Iris pigment epithelial cell (primary cell): ENCODE measurements at regions not wholly inside any gene's neighbourhood (a gene's known extent, or its start where the extent isn't known, plus 50 kb on each side); places are given as distances from the start of the nearest gene placed in this dataset.
A peak's percentile ranks its signal among the peaks of the same experiment; 100 is the strongest.

Source experiments
- DNase-seq: peaks from one replicate; pipeline ENCODE4 v3.0.0-alpha.2; 2011; ENCODE audit warnings: low read depth

- no peak for DNase-seq
Observed at GRCh38 chr6:164152611-164153010, 738.1 kb downstream of the QKI start.

- DNase-seq: no peak
Observed at GRCh38 chr6:164151161-164152120, 736.9 kb downstream of the QKI start.

GRCh38 chr6:164150232-164150631 lies 735.7 kb downstream of the QKI start:
- DNase-seq: no peak

- DNase-seq: no peak
Observed at GRCh38 chr6:164148788-164149187, 734.3 kb downstream of the QKI start.

GRCh38 chr6:164144316-164144715 lies 729.8 kb downstream of the QKI start:
- no peak for DNase-seq

- no peak for DNase-seq
Observed at GRCh38 chr6:164142322-164142721, 727.8 kb downstream of the QKI start.

GRCh38 chr6:164135511-164136132 lies 721.1 kb downstream of the QKI start:
- DNase-seq: no peak

- DNase-seq: peak; percentile 32
Observed at GRCh38 chr6:164133095-164133494, 718.6 kb downstream of the QKI start.

- no peak for DNase-seq
Observed at GRCh38 chr6:164130585-164130984, 716.1 kb downstream of the QKI start.

GRCh38 chr6:164130151-164130550 lies 715.6 kb downstream of the QKI start:
- no peak for DNase-seq

- DNase-seq: no peak
Observed at GRCh38 chr6:164129218-164129617, 714.7 kb downstream of the QKI start.

GRCh38 chr6:164128101-164128500 lies 713.6 kb downstream of the QKI start:
- DNase-seq: no peak

- DNase-seq: no peak
Observed at GRCh38 chr6:164124986-164125385, 710.5 kb downstream of the QKI start.

- no peak for DNase-seq
Observed at GRCh38 chr6:164124473-164124872, 710.0 kb downstream of the QKI start.

GRCh38 chr6:164122109-164122508 lies 707.6 kb downstream of the QKI start:
- DNase-seq: no peak

GRCh38 chr6:164121527-164121926 lies 707.0 kb downstream of the QKI start:
- DNase-seq: no peak

GRCh38 chr6:164114651-164115050 lies 700.1 kb downstream of the QKI start:
- DNase-seq: no peak

- DNase-seq: no peak
Observed at GRCh38 chr6:164114051-164114450, 699.5 kb downstream of the QKI start.

GRCh38 chr6:164113637-164114036 lies 699.1 kb downstream of the QKI start:
- DNase-seq: no peak

- no peak for DNase-seq
Observed at GRCh38 chr6:164109770-164110140, 695.2 kb downstream of the QKI start.

- DNase-seq: no peak
Observed at GRCh38 chr6:164108869-164109769, 694.6 kb downstream of the QKI start.

- DNase-seq: no peak
Observed at GRCh38 chr6:164108092-164108491, 693.6 kb downstream of the QKI start.
